C4-2B (cell line): ENCODE measurements at regions not wholly inside any gene's neighbourhood (a gene's known extent, or its start where the extent isn't known, plus 50 kb on each side); places are given as distances from the start of the nearest gene placed in this dataset.

Experiments used
- ZFX ChIP-seq: fragments of 450-650 bp; IDR thresholded peaks from 2 replicates; pipeline ENCODE4 v1.6.1; 2017
- TF ChIP-seq, protein P1 (sequence below): fragments of 450-650 bp; conservative IDR thresholded peaks from 2 replicates; pipeline ENCODE4 v1.5.1; 2017; ENCODE audit warnings: mild to moderate bottlenecking

DNA sequence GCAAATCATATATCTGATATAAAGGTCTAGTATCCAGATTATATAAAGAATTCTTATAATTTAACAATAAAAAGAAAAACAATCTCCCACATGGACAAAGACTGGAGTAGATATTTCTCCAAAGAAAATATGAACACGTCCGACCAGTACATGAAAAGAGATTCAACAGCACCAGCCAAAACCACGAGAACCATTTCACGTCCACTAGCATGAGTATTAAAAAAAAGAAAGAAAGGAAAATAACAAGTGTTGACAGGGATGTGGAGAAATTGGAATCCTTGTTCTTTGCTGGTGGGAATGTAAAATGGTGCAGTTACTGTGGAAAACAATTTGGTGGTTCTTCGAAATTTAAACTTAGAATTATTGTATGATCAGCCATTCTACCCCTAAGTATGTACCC, 432.7 kb upstream of the TRIB2 start:
- TF ChIP-seq, protein P1, sequence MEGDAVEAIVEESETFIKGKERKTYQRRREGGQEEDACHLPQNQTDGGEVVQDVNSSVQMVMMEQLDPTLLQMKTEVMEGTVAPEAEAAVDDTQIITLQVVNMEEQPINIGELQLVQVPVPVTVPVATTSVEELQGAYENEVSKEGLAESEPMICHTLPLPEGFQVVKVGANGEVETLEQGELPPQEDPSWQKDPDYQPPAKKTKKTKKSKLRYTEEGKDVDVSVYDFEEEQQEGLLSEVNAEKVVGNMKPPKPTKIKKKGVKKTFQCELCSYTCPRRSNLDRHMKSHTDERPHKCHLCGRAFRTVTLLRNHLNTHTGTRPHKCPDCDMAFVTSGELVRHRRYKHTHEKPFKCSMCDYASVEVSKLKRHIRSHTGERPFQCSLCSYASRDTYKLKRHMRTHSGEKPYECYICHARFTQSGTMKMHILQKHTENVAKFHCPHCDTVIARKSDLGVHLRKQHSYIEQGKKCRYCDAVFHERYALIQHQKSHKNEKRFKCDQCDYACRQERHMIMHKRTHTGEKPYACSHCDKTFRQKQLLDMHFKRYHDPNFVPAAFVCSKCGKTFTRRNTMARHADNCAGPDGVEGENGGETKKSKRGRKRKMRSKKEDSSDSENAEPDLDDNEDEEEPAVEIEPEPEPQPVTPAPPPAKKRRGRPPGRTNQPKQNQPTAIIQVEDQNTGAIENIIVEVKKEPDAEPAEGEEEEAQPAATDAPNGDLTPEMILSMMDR, result no peak
- TF ChIP-seq ZFX, result no peak
